Neuronal stem cell (in vitro differentiated cells): ENCODE measurements at regions not wholly inside any gene's neighbourhood (a gene's known extent, or its start where the extent isn't known, plus 50 kb on each side); places are given as distances from the start of the nearest gene placed in this dataset.

Source experiments
- DNase-seq: peaks from one replicate; pipeline ENCODE4 v3.0.0-alpha.2; 2013; ENCODE audit warnings: low spot score
- H2AFZ ChIP-seq: one replicate; pipeline ENCODE4 v1.6.1; 2013; ENCODE audit warnings: mild to moderate bottlenecking, low read length, inconsistent platforms
- H2AK5ac ChIP-seq: 2 replicates; pipeline ENCODE4 v1.6.1; 2013; ENCODE audit warnings: low read depth, mild to moderate bottlenecking, inconsistent platforms, low read length, moderate library complexity, mixed read lengths
- H2BK120ac ChIP-seq: 2 replicates; pipeline ENCODE4 v1.6.1; 2013; ENCODE audit warnings: low read depth, mild to moderate bottlenecking, inconsistent platforms, low read length, moderate library complexity, mixed read lengths
- H2BK12ac ChIP-seq: one replicate; pipeline ENCODE4 v1.6.1; 2013; ENCODE audit warnings: low read length, inconsistent platforms
- H2BK15ac ChIP-seq: 2 replicates; pipeline ENCODE4 v1.6.1; 2013; ENCODE audit warnings: mild to moderate bottlenecking, low read length, inconsistent platforms, mixed read lengths
- H2BK5ac ChIP-seq: one replicate; pipeline ENCODE4 v1.6.1; 2013; ENCODE audit warnings: inconsistent platforms, mild to moderate bottlenecking, low read length, moderate library complexity
- H3K14ac ChIP-seq: one replicate; pipeline ENCODE4 v1.6.1; 2013; ENCODE audit warnings: low read length, inconsistent platforms
- H3K18ac ChIP-seq: 2 replicates; pipeline ENCODE4 v1.6.1; 2013; ENCODE audit warnings: low read length, inconsistent platforms
- H3K23ac ChIP-seq: 2 replicates; pipeline ENCODE4 v1.6.1; 2013; ENCODE audit warnings: low read depth, mild to moderate bottlenecking, mixed read lengths, low read length, inconsistent platforms; ENCODE audit not compliant: poor library complexity
- H3K27ac ChIP-seq: replicated peaks from 3 replicates; pipeline ENCODE4 v1.5.1; 2013; ENCODE audit warnings: low read length, inconsistent platforms
- H3K27me3 ChIP-seq, 3 experiments: 2 replicates each; pipeline ENCODE4 v1.6.1; 2013; ENCODE audit warnings: low read length in 3 of 3, mild to moderate bottlenecking in 2 of 3, inconsistent platforms in 1 of 3, low read depth in 1 of 3, mixed read lengths in 1 of 3, moderate library complexity in 1 of 3; ENCODE audit not compliant: control insufficient read depth in 3 of 3, insufficient read depth in 3 of 3
- H3K36me3 ChIP-seq, 2 donors: replicated peaks in 1 of 2; 2 replicates each; pipeline ENCODE4 v1.6.1; 2013; ENCODE audit warnings: low read length in 2 of 2; ENCODE audit not compliant: control insufficient read depth in 2 of 2, insufficient read depth in 2 of 2
- H3K4ac ChIP-seq: 2 replicates; pipeline ENCODE4 v1.6.1; 2013; ENCODE audit warnings: inconsistent platforms, mild to moderate bottlenecking, low read length, moderate library complexity
- H3K4me1 ChIP-seq, 2 donors: 1 replicate in 1 of 2; 2 replicates in 1 of 2; pipeline ENCODE4 v1.6.1; 2013; ENCODE audit warnings: low read length in 2 of 2, low read depth in 1 of 2; ENCODE audit not compliant: control insufficient read depth in 2 of 2, insufficient read depth in 1 of 2
- H3K4me2 ChIP-seq: one replicate; pipeline ENCODE4 v1.6.1; 2013; ENCODE audit warnings: mild to moderate bottlenecking, low read length, inconsistent platforms; ENCODE audit not compliant: insufficient read depth, poor library complexity, severe bottlenecking
- H3K4me3 ChIP-seq, 2 donors: 2 replicates each; pipeline ENCODE4 v1.5.1; 2013; ENCODE audit warnings: low read length in 2 of 2, mild to moderate bottlenecking in 2 of 2, inconsistent platforms in 1 of 2, moderate library complexity in 1 of 2
- H3K79me1 ChIP-seq: one replicate; pipeline ENCODE4 v1.6.1; 2013; ENCODE audit warnings: low read depth, mild to moderate bottlenecking, inconsistent platforms, low read length, moderate library complexity
- H3K9ac ChIP-seq: one replicate; pipeline ENCODE4 v1.6.1; 2013; ENCODE audit warnings: mild to moderate bottlenecking, low read depth, low read length, inconsistent platforms; ENCODE audit not compliant: poor library complexity
- H3K9me3 ChIP-seq, 2 donors: replicated peaks in 1 of 2; 2 replicates each; pipeline versions ENCODE3 to v1.6.1; 2013; ENCODE audit warnings: low read length in 2 of 2, mild to moderate bottlenecking in 2 of 2, inconsistent platforms in 1 of 2, low read depth in 1 of 2, mixed read lengths in 1 of 2, moderate library complexity in 1 of 2; ENCODE audit not compliant: control insufficient read depth in 2 of 2, insufficient read depth in 1 of 2
- H4K8ac ChIP-seq: one replicate; pipeline ENCODE4 v1.6.1; 2013; ENCODE audit warnings: low read depth, mild to moderate bottlenecking, inconsistent platforms, low read length, moderate library complexity
- H4K91ac ChIP-seq: one replicate; pipeline ENCODE4 v1.6.1; 2013; ENCODE audit warnings: low read length, low read depth, mild to moderate bottlenecking, inconsistent platforms; ENCODE audit not compliant: poor library complexity
- WGBS, 2 donors: extraction: QIAGEN DNeasy Blood & Tissue Kit; methylation state at CpG; one replicate each; pipeline ENCODE4 v1.1.7; 2013; ENCODE audit warnings: missing lambda C conversion rate in 2 of 2, mixed read lengths in 1 of 2; ENCODE audit not compliant: insufficient read length in 2 of 2, insufficient replicate concordance in 1 of 2; ENCODE audit errors: extremely low coverage in 2 of 2; 5-methylcytosine and 5-hydroxymethylcytosine counted together

DNA sequence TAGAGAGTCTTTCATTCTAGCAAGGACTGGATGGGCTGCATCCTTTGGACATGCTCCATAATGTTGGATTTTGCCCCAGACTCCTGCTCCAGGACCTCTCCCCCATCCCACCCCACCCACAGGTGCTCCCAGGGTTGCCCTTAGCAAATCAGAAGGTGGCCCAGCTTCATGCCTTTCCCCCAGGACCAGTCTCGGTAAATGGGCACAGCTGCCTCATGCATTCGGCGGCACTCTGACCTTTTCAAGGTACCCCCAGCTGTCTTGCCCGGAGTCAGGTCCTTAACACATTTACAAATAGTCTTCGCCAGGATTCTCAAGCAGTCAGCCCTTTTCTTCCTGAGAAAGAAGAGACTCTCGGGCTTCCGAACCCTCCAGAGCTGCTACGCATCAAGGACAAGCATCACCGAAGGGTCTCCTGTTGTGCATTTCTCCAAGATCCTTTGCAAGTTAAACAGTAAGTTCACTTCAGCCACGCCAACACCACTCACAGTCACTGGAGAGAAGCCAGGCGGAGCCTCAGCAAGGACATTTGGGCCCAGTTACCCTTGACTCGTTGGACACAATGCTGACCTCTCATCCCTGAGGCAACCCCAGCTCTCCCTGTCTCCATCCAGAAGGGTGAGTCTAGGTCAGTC is 287.8 kb downstream of the FAM43A start:
- no peak overlapping the region for H3K27ac ChIP-seq
- H3K4me2 ChIP-seq = no peak overlapping the region

DNA sequence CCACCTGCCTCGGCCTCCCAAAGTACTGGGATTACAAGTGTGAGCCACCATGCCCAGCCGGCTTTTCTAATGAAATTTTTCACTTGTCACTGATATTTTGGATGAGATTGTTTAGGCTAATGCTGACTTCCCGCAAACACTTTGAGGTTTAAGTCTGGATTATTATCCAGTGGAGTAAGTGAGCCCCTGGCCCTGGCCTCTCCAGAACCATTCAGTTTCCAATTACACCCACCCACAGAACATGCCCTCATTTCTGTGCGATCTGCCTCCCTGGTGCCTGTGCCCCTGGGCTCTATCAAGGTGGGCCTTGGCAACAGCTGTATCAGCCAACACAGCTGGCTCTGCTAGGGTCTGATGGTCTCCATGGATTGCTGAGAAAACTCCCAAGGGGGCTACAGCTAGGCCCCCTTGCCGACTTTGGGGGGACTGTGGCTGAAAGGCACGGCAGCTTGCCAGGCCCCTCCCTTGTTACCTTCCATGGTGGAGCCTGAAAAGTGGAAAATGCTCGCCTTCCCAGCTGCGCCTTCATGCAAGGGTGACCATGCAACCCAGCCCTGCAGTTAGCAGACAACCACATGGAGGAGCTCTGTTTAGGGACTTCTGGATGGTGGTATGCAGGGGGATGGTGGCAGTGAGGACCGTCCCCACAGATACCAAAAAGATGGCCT is 288.9 kb downstream of the FAM43A start:
- H3K4ac ChIP-seq = no peak overlapping the region
- H4K8ac ChIP-seq = no peak overlapping the region
- no peak overlapping the region for H2AFZ ChIP-seq
- H3K4me2 ChIP-seq = no peak overlapping the region
- H2AK5ac ChIP-seq = no peak overlapping the region
- H2BK120ac ChIP-seq = no peak overlapping the region
- no peaks in the 10 kb centered on the region for H3K36me3 ChIP-seq
- no peak overlapping the region for H2BK15ac ChIP-seq
- H3K18ac ChIP-seq = no peak overlapping the region
- H3K27me3 ChIP-seq = peaks cover 0 to 11% (median 0%) of the 10 kb centered on the region in 3 experiments
- no peaks in the 10 kb centered on the region for H3K79me1 ChIP-seq
- no CpG with 5 or more reads among the region's 9 CpGs for WGBS, 2 donors
- H3K23ac ChIP-seq = no peak overlapping the region
- no peak overlapping the region for H2BK5ac ChIP-seq
- no peak for DNase-seq
- H3K9ac ChIP-seq = no peak overlapping the region
- H3K27ac ChIP-seq = no peak overlapping the region
- H3K9me3 ChIP-seq = no peaks in the 10 kb centered on the region
- no peak overlapping the region for H3K4me3 ChIP-seq
- H4K91ac ChIP-seq = no peak overlapping the region
- H3K14ac ChIP-seq = no peak overlapping the region
- no peaks in the 10 kb centered on the region for H3K4me1 ChIP-seq
- no peak overlapping the region for H2BK12ac ChIP-seq

More for the DNA sequence above, 287.8 kb downstream of the FAM43A start:
- Histone ChIP-seq H3K4me1 (no peaks in the 10 kb centered on the region), H3K4ac (no peak overlapping the region), H2AFZ (no peak overlapping the region), H3K27me3 (peaks cover 0 to 11% (median 0%) of the 10 kb centered on the region in 3 experiments), H2BK5ac (no peak overlapping the region), H3K79me1 (no peaks in the 10 kb centered on the region), H3K9ac (no peak overlapping the region), H2AK5ac (no peak overlapping the region), H2BK15ac (no peak overlapping the region), H4K8ac (no peak overlapping the region), H4K91ac (no peak overlapping the region), H3K36me3 (no peaks in the 10 kb centered on the region), H3K4me3 (no peak overlapping the region), H3K14ac (no peak overlapping the region), H3K18ac (no peak overlapping the region), H3K9me3 (no peaks in the 10 kb centered on the region), H2BK120ac (no peak overlapping the region), H3K23ac (no peak overlapping the region), H2BK12ac (no peak overlapping the region)
- DNase-seq = no peak
- WGBS, 2 donors = no CpG with 5 or more reads among the region's 12 CpGs

DNA sequence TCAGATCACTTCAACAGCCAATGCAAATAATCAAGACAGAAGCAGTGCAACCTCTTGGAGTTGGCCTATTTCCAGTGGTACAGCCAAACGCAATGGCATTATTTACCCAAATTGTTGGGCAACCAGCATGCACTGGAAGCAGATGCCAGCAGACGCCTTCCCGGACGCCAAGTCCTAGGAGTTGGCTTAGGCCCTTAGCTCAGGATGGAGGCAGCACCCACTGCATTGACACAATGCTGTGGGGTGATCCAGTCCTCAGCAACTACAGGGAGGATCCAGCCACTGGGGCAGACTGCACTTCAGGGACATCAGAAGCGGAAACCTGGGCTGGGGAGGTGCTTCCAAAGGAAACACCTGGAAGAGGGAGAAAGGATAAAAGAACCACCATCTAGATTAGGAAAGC is 290.4 kb downstream of the FAM43A start:
- no peak overlapping the region for H4K91ac ChIP-seq
- no peak overlapping the region for H2BK5ac ChIP-seq
- no peak overlapping the region for H3K9ac ChIP-seq
- no peak overlapping the region for H4K8ac ChIP-seq
- peaks cover 0 to 11% (median 0%) of the 10 kb centered on the region in 3 experiments for H3K27me3 ChIP-seq
- no peak overlapping the region for H3K18ac ChIP-seq
- H3K9me3 ChIP-seq = no peaks in the 10 kb centered on the region
- no peak overlapping the region for H2AK5ac ChIP-seq
- WGBS, 2 donors = no CpG with 5 or more reads among the region's 5 CpGs
- no peak overlapping the region for H3K4me2 ChIP-seq
- H3K14ac ChIP-seq = no peak overlapping the region
- no peak overlapping the region for H3K23ac ChIP-seq
- no peak overlapping the region for H2BK120ac ChIP-seq
- H3K4ac ChIP-seq = no peak overlapping the region
- no peak for DNase-seq
- no peaks in the 10 kb centered on the region for H3K36me3 ChIP-seq
- H3K4me3 ChIP-seq = no peak overlapping the region
- no peak overlapping the region for H2BK15ac ChIP-seq
- H2BK12ac ChIP-seq = no peak overlapping the region
- no peaks in the 10 kb centered on the region for H3K4me1 ChIP-seq
- H3K79me1 ChIP-seq = no peaks in the 10 kb centered on the region
- no peak overlapping the region for H2AFZ ChIP-seq
- no peak overlapping the region for H3K27ac ChIP-seq

DNA sequence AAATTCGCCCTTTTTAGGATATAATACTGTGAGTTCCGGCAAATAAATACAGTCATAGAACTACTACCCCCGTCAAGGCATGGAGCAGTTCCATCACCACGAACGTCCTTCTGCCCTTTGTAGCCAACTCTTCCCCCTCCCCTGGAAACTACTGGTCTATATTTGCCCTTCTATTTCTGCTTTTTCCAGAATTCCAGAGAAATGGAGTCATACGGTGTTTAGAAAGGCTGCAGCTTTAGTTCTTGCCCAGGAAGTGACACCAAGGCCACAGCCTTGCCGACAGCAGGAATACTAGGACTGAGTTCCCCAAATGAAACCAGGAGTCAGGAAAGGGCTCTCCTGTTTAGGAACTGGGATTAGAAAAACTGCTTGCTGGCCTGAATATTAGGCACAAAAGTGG is 291.2 kb downstream of the FAM43A start:
- no peaks in the 10 kb centered on the region for H3K79me1 ChIP-seq
- no peak overlapping the region for H3K4me3 ChIP-seq
- H3K27ac ChIP-seq = no peak overlapping the region
- no peak overlapping the region for H2BK5ac ChIP-seq
- H3K9me3 ChIP-seq = no peaks in the 10 kb centered on the region
- WGBS, 2 donors = no CpG with 5 or more reads among the region's 7 CpGs
- no peak overlapping the region for H4K91ac ChIP-seq
- H2BK120ac ChIP-seq = no peak overlapping the region
- H2BK15ac ChIP-seq = no peak overlapping the region
- no peak overlapping the region for H2BK12ac ChIP-seq
- H3K23ac ChIP-seq = no peak overlapping the region
- H3K4ac ChIP-seq = no peak overlapping the region
- H3K14ac ChIP-seq = no peak overlapping the region
- H3K27me3 ChIP-seq = peaks cover 0 to 11% (median 0%) of the 10 kb centered on the region in 3 experiments
- no peak overlapping the region for H2AK5ac ChIP-seq
- H4K8ac ChIP-seq = no peak overlapping the region
- no peak overlapping the region for H3K18ac ChIP-seq
- no peak overlapping the region for H3K4me2 ChIP-seq
- no peak overlapping the region for H2AFZ ChIP-seq
- DNase-seq = no peak
- H3K36me3 ChIP-seq = no peaks in the 10 kb centered on the region
- no peak overlapping the region for H3K9ac ChIP-seq
- H3K4me1 ChIP-seq = no peaks in the 10 kb centered on the region
